Activated CD8-positive, alpha-beta memory T cell treated with anti-CD3 and anti-CD28 coated beads, Interleukin-2, amount 10 ng/mL, durations not matched to agents 7 days and 5 days (primary cell): ENCODE measurements at regions not wholly inside any gene's neighbourhood (a gene's known extent, or its start where the extent isn't known, plus 50 kb on each side); places are given as distances from the start of the nearest gene placed in this dataset.

Experiments used
- ATAC-seq: fragments of 150-1000 bp; cut with Tn5 transposase; one replicate; pipeline ENCODE4 v1.10.0; 2021; ENCODE audit warnings: moderate library complexity
- CTCF ChIA-PET: fragments of 350-600 bp; sonication (Branson Sonifier 250); formaldehyde crosslinking; loops from one replicate; lab custom pipeline; 2021; ENCODE audit warnings: antibody characterized with exemption; lab: Charles Lee
- DNase-seq: peaks from one replicate; pipeline ENCODE4 v3.0.0-alpha.2; 2020
- H3K27ac Mint-ChIP-seq: one replicate; pipeline ENCODE4 v1.8.0; 2021; ENCODE audit warnings: mild to moderate bottlenecking, mixed read lengths
- H3K27me3 Mint-ChIP-seq: one replicate; pipeline ENCODE4 v1.8.0; 2021; ENCODE audit warnings: mixed read lengths
- H3K36me3 Mint-ChIP-seq: one replicate; pipeline ENCODE4 v1.8.0; 2021; ENCODE audit warnings: mild to moderate bottlenecking, mixed read lengths
- H3K4me1 Mint-ChIP-seq: one replicate; pipeline ENCODE4 v1.8.0; 2021; ENCODE audit warnings: mixed read lengths
- H3K4me3 Mint-ChIP-seq: one replicate; pipeline ENCODE4 v1.8.0; 2021; ENCODE audit warnings: mild to moderate bottlenecking, moderate library complexity, mixed read lengths
- H3K9me3 Mint-ChIP-seq: one replicate; pipeline ENCODE4 v1.8.0; 2022; ENCODE audit warnings: low read depth, mixed read lengths

DNA sequence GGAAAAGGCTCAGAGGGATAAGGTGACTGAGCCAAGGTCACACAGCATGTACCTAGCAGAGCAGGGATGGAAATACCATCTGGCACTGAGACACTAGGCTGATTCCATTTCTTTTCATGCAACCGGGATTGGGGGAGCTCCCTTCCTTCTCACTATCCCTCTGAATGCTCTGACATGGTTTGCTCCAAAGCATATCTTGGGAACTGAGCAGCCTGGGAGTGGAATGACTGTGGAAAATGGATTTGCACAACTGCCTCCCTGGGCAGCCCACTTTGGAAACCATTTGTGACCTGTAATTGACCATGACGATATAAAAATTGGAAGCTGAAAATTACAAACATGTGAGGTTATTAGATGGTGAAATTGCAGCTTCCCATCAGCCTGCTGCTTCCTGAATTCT, 309.0 kb upstream of the CHD6 start:
- Mint-ChIP-seq H3K9me3 (peaks cover 2% of the 10 kb centered on the region), H3K27ac (no peak overlapping the region), H3K4me3 (no peak overlapping the region), H3K27me3 (peaks cover 2% of the 10 kb centered on the region), H3K4me1 (no peaks in the 10 kb centered on the region), H3K36me3 (no peaks in the 10 kb centered on the region)
- ATAC-seq = no peak
- no peak for DNase-seq
- CTCF ChIA-PET = no interaction called here

DNA sequence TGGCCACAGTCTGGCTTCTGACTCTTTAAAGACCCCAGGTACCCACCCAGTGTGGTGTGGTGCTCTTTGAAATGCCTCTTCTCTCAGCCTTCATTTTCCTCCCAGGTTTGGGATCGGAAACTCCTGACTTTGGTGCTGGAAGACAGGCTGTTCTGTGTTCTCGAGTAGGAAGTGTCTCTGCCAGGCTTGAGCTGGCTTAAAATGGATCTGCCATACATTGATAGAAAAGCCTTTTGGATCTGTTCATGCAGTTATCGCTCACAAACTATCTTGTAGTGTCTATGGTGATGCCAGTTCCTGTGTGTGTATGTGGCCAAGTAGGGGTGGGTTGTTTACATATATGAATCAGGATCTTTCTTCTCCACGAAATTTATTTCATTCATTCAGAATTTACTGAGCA, 307.3 kb upstream of the CHD6 start:
- H3K4me1 Mint-ChIP-seq = no peaks in the 10 kb centered on the region
- CTCF ChIA-PET = no interaction called here
- DNase-seq (no peak), ATAC-seq (no peak)
- H3K27ac Mint-ChIP-seq = no peak overlapping the region
- H3K27me3 Mint-ChIP-seq = peaks cover 2% of the 10 kb centered on the region
- H3K9me3 Mint-ChIP-seq = peaks cover 2% of the 10 kb centered on the region
- no peak overlapping the region for H3K4me3 Mint-ChIP-seq
- H3K36me3 Mint-ChIP-seq = no peaks in the 10 kb centered on the region

DNA sequence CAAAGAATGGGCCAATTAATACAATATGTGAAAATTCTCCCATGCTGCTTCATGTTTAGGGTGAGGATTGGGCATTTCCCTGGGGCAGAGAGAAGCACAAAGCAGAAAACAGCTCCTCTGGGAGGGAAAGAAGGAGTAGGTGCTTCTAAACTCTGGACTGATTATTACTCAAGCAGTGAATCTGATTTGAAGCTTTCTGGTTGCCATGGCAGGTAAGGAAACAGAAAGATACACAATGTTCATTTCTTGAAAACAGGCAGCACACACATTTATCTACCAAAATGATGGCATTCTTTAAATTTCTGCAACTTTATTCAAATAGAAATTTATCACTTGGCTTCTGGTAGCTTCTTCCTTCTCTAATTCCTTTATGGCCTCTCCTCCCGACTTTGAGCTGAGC, 305.4 kb upstream of the CHD6 start:
- DNase-seq (no peak), ATAC-seq (no peak)
- no peak overlapping the region for H3K4me3 Mint-ChIP-seq
- CTCF ChIA-PET = no interaction called here
- H3K36me3 Mint-ChIP-seq = no peaks in the 10 kb centered on the region
- H3K9me3 Mint-ChIP-seq = peaks cover 2% of the 10 kb centered on the region
- peaks cover 2% of the 10 kb centered on the region for H3K27me3 Mint-ChIP-seq
- no peak overlapping the region for H3K27ac Mint-ChIP-seq
- no peaks in the 10 kb centered on the region for H3K4me1 Mint-ChIP-seq

DNA sequence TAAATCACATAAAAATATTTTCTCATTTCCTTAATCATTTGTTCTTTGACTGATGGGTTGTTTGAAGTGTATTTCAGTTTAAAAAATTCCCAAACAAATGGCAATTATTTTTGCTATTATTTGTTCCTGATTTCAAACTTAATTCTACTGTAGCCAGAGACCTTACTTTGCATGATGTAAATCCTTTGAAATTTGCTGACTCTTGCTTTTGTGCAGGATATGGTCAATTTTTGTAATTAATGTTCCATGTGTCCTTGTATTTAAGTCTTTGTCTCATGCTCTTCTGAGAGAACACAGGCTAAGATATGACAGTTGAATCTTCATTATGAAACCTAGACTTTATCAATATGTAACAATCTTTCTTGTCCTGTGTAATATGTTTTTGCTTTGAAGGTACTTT, 295.0 kb upstream of the CHD6 start:
- Mint-ChIP-seq H3K36me3 (no peaks in the 10 kb centered on the region), H3K4me3 (no peak overlapping the region), H3K27me3 (no peaks in the 10 kb centered on the region), H3K4me1 (no peaks in the 10 kb centered on the region), H3K27ac (no peak overlapping the region), H3K9me3 (no peaks in the 10 kb centered on the region)
- ATAC-seq = no peak
- CTCF ChIA-PET = no interaction called here
- DNase-seq = no peak

DNA sequence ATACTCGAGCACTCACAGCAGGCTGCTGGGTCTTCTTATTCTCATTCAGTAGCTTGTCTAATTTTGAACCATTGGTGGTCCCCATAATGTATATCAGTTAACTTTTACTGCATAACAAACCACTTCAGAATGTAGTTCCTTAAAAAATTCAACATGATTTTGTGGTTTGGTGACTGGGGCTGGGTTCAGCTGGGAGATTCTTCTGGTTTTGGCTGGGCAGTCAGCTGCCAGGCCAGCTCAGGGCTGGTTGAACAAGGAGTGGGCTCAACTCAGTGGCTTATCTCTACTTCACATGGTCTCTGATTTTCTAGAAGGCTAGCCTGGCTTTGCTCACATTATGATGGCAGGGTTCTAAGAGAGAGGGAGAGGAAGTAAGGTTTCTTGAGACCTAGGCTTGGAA, 292.4 kb upstream of the CHD6 start:
- DNase-seq = no peak
- H3K36me3 Mint-ChIP-seq = no peaks in the 10 kb centered on the region
- H3K9me3 Mint-ChIP-seq = no peaks in the 10 kb centered on the region
- no peaks in the 10 kb centered on the region for H3K4me1 Mint-ChIP-seq
- ATAC-seq = no peak
- CTCF ChIA-PET = no interaction called here
- H3K4me3 Mint-ChIP-seq = no peak overlapping the region
- H3K27ac Mint-ChIP-seq = no peak overlapping the region
- H3K27me3 Mint-ChIP-seq = no peaks in the 10 kb centered on the region

DNA sequence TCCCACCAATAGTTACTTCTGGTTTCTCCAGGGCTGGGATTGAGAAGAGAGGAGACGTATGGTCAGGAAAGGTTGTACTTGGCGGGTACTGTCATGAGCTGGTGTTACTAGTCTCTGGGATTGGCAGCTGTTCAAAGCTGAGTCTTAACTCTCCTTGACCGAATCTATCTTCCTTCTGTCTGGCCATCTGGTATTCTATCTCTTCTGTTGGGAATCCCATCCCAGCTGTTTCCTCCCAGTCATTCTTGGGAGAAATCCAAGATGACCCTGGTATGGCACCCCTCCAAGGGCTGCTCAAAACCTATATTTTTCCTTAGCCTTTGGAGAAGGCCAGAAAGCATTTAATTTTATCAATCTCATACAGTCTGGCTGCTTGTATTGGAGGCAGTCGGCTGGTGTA, 287.0 kb upstream of the CHD6 start:
- ATAC-seq (no peak), DNase-seq (no peak)
- Mint-ChIP-seq H3K9me3 (no peaks in the 10 kb centered on the region), H3K27me3 (no peaks in the 10 kb centered on the region), H3K4me1 (no peaks in the 10 kb centered on the region), H3K36me3 (no peaks in the 10 kb centered on the region), H3K4me3 (no peak overlapping the region), H3K27ac (no peak overlapping the region)
- CTCF ChIA-PET = no interaction called here

DNA sequence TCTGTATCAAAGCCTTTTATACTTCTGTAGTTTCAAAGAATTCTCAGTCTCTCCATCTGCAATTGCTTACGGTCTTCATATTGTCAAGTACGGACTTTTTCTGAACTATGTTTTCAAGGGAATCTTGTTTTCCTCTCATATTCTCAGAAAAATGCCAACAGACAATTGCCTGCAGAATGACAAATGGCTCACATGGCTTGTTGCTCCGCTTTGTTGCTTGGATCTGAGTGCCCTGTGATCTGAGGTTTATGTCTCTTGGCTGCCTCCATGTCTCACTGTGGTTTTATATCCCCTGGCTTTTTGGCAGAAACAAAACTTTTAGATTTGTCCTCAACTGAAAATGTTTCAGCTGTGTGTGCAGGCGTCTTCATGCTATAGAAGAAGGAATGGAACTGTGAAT, 285.4 kb upstream of the CHD6 start:
- H3K9me3 Mint-ChIP-seq = no peaks in the 10 kb centered on the region
- H3K4me1 Mint-ChIP-seq = no peaks in the 10 kb centered on the region
- H3K27ac Mint-ChIP-seq = no peak overlapping the region
- no peak for ATAC-seq
- CTCF ChIA-PET = interaction anchor here (0.6 kb wide), 1 partner anchor 1183 kb away, joined by 4 read pairs; no protein-coding TSS in a partner anchor
- H3K27me3 Mint-ChIP-seq = no peaks in the 10 kb centered on the region
- H3K36me3 Mint-ChIP-seq = no peaks in the 10 kb centered on the region
- DNase-seq = no peak
- H3K4me3 Mint-ChIP-seq = no peak overlapping the region

DNA sequence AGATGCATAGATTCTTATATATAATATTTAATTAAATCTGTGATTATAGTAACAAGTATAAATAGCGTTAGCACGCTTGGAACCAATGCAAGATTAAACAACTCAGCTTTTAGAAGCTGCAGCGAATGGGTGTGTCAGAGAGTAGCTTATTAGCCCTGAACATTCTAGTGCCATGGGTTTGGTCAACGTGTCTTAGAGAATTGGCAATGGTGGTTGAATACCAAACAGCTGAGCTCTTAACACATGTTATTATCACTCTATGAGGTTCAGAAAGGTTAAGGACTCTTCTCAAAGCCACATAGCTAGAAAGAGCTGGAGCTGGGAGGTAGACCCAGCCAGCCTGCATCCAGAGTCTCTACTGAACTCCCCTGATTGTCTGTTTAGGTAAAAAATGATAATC, 284.2 kb upstream of the CHD6 start:
- DNase-seq (no peak), ATAC-seq (no peak)
- no peak overlapping the region for H3K27ac Mint-ChIP-seq
- CTCF ChIA-PET = no interaction called here
- H3K4me1 Mint-ChIP-seq = no peaks in the 10 kb centered on the region
- no peaks in the 10 kb centered on the region for H3K36me3 Mint-ChIP-seq
- H3K9me3 Mint-ChIP-seq = no peaks in the 10 kb centered on the region
- H3K4me3 Mint-ChIP-seq = no peak overlapping the region
- no peaks in the 10 kb centered on the region for H3K27me3 Mint-ChIP-seq

DNA sequence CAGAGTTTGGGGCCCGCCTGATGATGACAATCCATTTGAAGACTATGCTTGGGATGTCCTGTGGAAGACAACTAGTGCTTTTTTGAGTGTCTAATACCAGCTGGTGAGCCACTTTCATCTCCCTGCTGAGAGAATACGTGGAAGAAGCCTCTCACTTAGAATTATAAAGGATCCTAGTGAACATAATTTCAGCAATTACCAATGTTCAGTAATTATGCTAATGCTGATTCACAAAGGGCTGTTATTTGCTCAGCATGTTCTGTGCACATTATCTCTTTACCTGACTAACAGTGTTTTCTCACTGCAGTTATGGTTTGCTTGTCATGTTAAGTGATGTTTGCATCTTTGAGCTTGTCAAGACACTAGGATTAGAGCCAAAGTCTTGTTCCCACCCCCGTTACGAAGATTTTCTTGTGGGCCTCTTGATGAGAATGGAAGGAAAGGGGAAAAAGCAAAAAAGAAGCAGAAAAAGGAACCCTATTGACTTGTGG, 282.1 kb upstream of the CHD6 start:
- ATAC-seq (no peak), DNase-seq (no peak)
- H3K9me3 Mint-ChIP-seq = no peaks in the 10 kb centered on the region
- no peaks in the 10 kb centered on the region for H3K4me1 Mint-ChIP-seq
- H3K4me3 Mint-ChIP-seq = no peak overlapping the region
- no peaks in the 10 kb centered on the region for H3K36me3 Mint-ChIP-seq
- CTCF ChIA-PET = no interaction called here
- H3K27ac Mint-ChIP-seq = no peak overlapping the region
- H3K27me3 Mint-ChIP-seq = no peaks in the 10 kb centered on the region

DNA sequence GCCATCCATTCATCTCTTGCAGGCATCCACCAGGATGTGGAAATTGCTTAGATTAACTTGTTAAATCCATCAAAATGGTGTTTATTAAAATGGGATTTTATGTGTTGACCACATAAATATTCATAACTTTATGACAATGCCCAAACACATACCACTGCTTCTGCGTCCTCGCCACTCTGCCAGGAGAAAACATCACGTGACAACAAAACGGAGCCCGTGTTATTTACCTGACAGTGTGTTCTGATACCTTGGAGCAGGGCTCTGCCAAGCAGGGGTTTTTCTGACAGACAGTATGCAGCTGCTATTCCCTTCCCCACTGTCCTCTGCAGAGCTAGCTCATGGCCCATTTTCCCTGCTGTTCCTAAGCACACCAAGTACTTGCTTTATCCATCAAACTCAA, 279.5 kb upstream of the CHD6 start:
- Mint-ChIP-seq H3K4me1 (no peaks in the 10 kb centered on the region), H3K9me3 (no peaks in the 10 kb centered on the region), H3K36me3 (no peaks in the 10 kb centered on the region), H3K4me3 (no peak overlapping the region), H3K27ac (no peak overlapping the region), H3K27me3 (no peaks in the 10 kb centered on the region)
- ATAC-seq = no peak
- CTCF ChIA-PET = no interaction called here
- no peak for DNase-seq

DNA sequence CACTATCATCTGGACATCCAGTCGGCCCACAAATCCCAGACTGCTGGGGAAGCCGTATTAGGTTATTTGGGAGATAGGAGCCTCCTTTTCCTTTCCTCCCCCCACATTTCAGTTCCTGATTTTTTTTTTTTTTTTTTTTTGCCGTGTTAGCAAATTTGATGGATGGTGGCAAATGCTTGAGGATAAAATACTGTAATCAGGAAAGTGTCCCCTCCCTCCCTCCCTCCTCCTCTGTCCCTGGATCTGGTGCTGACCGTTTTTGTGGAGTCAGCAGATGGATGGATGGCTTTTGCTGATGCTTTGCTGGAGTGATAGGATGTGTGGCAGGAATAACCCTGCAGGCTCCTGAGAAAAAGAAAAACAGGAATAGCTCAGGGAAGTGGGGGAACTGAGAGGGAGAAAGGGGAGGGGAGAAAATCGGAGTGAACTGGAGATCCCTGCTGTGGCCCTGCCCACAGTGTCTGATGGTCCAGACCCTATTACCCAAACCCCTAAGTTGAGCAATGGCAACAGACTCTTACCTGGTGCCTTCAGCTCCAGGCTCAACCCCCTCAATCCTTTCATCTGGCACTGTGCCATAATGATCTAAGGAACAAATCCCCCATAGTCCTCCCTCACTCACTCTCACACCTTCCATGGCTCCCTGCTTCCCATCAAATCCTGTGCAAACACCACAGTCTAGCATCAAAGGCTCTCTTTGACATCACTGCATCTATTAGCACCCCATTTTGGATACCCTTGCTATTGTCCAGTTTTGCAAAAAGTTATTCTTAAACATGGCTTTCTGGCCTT, 277.3 kb upstream of the CHD6 start:
- CTCF ChIA-PET = no interaction called here
- DNase-seq = no peak
- no peak for ATAC-seq
- no peaks in the 10 kb centered on the region for H3K36me3 Mint-ChIP-seq
- H3K27ac Mint-ChIP-seq = no peak overlapping the region
- H3K9me3 Mint-ChIP-seq = no peaks in the 10 kb centered on the region
- H3K27me3 Mint-ChIP-seq = no peaks in the 10 kb centered on the region
- H3K4me1 Mint-ChIP-seq = no peaks in the 10 kb centered on the region
- H3K4me3 Mint-ChIP-seq = no peak overlapping the region

DNA sequence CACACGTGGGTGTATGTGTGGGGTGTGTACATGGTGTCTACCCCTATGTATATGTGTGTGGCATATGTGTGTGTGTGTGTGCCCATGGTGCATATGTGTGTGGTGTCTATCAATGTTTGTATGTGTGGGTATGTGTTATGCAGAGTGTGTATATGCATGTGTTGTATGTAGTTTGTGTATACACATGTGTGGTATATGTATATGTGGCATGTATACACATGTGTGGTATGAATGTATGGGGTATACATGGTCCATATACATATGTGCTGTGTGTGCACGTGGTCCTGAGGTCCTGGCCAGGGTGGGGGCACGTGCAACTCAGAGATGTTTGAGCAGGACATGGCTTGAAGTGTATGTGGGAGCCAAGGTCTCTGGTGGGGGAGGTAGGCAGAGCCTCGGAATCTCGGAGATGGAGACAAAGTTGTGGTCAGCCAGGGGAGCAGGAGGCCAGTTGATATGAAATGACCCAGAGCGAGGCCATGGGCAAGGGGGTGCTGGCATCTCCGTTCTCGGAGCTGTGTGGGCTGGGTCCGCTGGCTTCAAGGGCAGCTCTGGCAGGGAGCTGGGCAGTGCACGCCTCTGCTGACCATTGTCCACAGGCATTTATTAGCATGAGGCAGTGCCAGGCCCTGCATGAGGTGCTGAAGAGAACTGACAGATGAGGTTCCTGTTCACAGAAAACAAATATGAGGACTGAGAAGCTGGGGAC, 276.2 kb upstream of the CHD6 start:
- DNase-seq (no peak), ATAC-seq (no peak)
- H3K4me1 Mint-ChIP-seq = no peaks in the 10 kb centered on the region
- no peaks in the 10 kb centered on the region for H3K27me3 Mint-ChIP-seq
- H3K27ac Mint-ChIP-seq = no peak overlapping the region
- H3K4me3 Mint-ChIP-seq = no peak overlapping the region
- H3K9me3 Mint-ChIP-seq = no peaks in the 10 kb centered on the region
- no peaks in the 10 kb centered on the region for H3K36me3 Mint-ChIP-seq
- CTCF ChIA-PET = no interaction called here

DNA sequence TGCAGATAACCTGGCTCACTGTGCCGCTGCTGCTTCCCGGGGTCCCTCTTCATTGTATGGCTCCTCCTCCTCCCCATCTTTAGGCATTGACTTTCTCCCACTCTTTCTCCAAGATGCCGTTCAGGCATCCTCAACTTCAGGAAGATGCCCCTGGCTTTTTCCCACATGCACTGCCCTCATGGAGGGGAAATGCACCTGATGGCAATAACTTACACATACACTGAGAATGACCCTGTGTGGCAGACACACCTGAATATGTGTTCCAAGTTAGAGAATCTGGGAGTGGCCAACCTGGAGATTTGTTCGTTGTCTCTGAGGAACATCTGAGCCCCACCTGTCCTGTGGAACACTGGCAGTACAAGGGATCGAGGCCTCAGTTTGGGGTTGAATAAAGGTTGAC, 273.9 kb upstream of the CHD6 start:
- H3K27ac Mint-ChIP-seq = no peak overlapping the region
- no peak overlapping the region for H3K4me3 Mint-ChIP-seq
- DNase-seq (no peak), ATAC-seq (no peak)
- CTCF ChIA-PET = no interaction called here
- no peaks in the 10 kb centered on the region for H3K4me1 Mint-ChIP-seq
- no peaks in the 10 kb centered on the region for H3K36me3 Mint-ChIP-seq
- no peaks in the 10 kb centered on the region for H3K9me3 Mint-ChIP-seq
- no peaks in the 10 kb centered on the region for H3K27me3 Mint-ChIP-seq

DNA sequence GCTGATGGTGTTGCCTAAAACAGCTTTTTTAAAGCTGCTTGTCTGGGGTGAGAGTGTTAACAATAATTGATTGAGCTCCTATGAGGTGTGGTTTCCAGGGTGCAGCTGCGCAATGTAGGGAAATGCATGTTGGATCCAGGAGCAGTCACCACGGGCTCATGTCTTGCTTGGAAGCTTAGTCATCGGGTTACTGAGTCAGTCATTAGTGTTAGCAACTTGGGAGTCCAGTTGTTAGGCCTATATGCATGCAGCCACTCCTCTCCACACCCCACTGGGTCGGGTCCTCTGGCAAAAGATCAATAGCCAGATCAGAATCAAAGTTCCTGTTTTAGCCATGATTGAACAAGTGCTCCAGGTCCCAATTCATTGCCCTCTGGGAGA, 271.7 kb upstream of the CHD6 start:
- no peaks in the 10 kb centered on the region for H3K9me3 Mint-ChIP-seq
- ATAC-seq (no peak), DNase-seq (no peak)
- no peaks in the 10 kb centered on the region for H3K27me3 Mint-ChIP-seq
- no peaks in the 10 kb centered on the region for H3K4me1 Mint-ChIP-seq
- H3K27ac Mint-ChIP-seq = no peak overlapping the region
- no peaks in the 10 kb centered on the region for H3K36me3 Mint-ChIP-seq
- CTCF ChIA-PET = no interaction called here
- H3K4me3 Mint-ChIP-seq = no peak overlapping the region
